ENCODE measurements at regions not wholly inside any gene's neighbourhood (a gene's known extent, or its start where the extent isn't known, plus 50 kb on each side); places are given as distances from the start of the nearest gene placed in this dataset.

DNA sequence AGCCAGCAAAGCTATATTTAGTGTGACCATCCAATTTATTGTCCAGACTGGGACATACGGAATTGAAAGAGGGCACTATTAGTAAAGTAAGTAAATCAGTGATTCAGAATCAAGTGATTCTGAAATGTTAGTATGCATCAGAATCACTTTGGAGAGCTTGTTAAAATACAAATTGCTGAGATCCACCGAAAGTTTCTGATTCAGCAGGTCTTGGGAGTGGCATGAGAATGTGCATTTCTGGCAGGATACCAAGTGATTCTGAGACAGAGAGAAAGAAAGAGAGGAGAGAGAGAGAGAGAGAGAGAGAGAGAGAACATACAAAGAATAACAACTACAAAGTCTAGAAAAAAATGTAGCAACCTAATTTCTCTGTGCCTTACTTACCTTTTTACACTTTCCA is 65.4 kb upstream of the ASTN2 start:
- TF ChIP-seq RAD21 (conservative IDR thresholded peaks at IDR 0.05 in 1 of 2, IDR thresholded peaks at IDR 0.05 in 1 of 2) (no peak), POLR2A (IDR thresholded peaks at IDR 0.05; ENCODE audit: low read length) (no peak), MAFK (IDR thresholded peaks at IDR 0.05; ENCODE audit: partially characterized antibody) (no peak), CEBPB (IDR thresholded peaks at IDR 0.05) (no peak)
- TF ChIP-seq, protein P1, sequence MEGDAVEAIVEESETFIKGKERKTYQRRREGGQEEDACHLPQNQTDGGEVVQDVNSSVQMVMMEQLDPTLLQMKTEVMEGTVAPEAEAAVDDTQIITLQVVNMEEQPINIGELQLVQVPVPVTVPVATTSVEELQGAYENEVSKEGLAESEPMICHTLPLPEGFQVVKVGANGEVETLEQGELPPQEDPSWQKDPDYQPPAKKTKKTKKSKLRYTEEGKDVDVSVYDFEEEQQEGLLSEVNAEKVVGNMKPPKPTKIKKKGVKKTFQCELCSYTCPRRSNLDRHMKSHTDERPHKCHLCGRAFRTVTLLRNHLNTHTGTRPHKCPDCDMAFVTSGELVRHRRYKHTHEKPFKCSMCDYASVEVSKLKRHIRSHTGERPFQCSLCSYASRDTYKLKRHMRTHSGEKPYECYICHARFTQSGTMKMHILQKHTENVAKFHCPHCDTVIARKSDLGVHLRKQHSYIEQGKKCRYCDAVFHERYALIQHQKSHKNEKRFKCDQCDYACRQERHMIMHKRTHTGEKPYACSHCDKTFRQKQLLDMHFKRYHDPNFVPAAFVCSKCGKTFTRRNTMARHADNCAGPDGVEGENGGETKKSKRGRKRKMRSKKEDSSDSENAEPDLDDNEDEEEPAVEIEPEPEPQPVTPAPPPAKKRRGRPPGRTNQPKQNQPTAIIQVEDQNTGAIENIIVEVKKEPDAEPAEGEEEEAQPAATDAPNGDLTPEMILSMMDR (IDR thresholded peaks at IDR 0.05) = no peak
- TF ChIP-seq, protein P2, sequence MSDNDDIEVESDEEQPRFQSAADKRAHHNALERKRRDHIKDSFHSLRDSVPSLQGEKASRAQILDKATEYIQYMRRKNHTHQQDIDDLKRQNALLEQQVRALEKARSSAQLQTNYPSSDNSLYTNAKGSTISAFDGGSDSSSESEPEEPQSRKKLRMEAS (IDR thresholded peaks at IDR 0.05) = no peak
- TF ChIP-seq, protein P3, sequence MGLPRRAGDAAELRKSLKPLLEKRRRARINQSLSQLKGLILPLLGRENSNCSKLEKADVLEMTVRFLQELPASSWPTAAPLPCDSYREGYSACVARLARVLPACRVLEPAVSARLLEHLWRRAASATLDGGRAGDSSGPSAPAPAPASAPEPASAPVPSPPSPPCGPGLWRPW (IDR thresholded peaks at IDR 0.05) = no peak
